ENCODE measurements at regions not wholly inside any gene's neighbourhood (a gene's known extent, or its start where the extent isn't known, plus 50 kb on each side); places are given as distances from the start of the nearest gene placed in this dataset.

GRCh38 chr21:27070861-27071670 lies 104.2 kb upstream of the ADAMTS5 start:
- no peaks in the 10 kb centered on the region for H3K9me1 ChIP-seq (replicated peaks; ENCODE audit: control insufficient read depth, extremely low read depth, insufficient read depth, low read length)
- no peak overlapping the region for H2AFZ ChIP-seq (ENCODE audit: low read depth, low read length)
- dilution Hi-C loops (cut with MboI; ENCODE audit: extremely low pct_ligation_motif_present, low sequenced_read_pairs) (no loop called here), intact Hi-C loops (cut with micrococcal nuclease) (no loop called here)
- no peak overlapping the region for H3K4me3 ChIP-seq (replicated peaks in 1 of 3; ENCODE audit: insufficient read depth in 1 of 3, low read depth in 1 of 3, low read length in 3 of 3)
- TF ChIP-seq EZH2 (IDR thresholded peaks at IDR 0.05; ENCODE audit: borderline replicate concordance, low read depth, low read length, severe bottlenecking) (no peak), POLR2A (IDR thresholded peaks at IDR 0.05; ENCODE audit: low read depth, low read length) (no peak), CTCF (IDR thresholded peaks at IDR 0.05; ENCODE audit: extremely low read depth in 1 of 2, insufficient read depth in 1 of 2, low read depth in 1 of 2, low read length in 2 of 2) (no peak), MYC (IDR thresholded peaks at IDR 0.05; ENCODE audit: low read depth, low read length) (no peak), MAX (IDR thresholded peaks at IDR 0.05; ENCODE audit: insufficient read depth, insufficient read length) (no peak), POLR2AphosphoS5 (IDR thresholded peaks at IDR 0.05; ENCODE audit: insufficient read depth, low read depth, low read length) (no peak)
- ChIA-PET POLR2A (no interaction called here), CTCF (no interaction called here)
- no peak overlapping the region for H3K9ac ChIP-seq (replicated peaks; ENCODE audit: extremely low read depth, insufficient read depth, low read length)
- no peaks in the 10 kb centered on the region for H3K36me3 ChIP-seq (ENCODE audit: control insufficient read depth in 2 of 2, extremely low read depth in 1 of 2, insufficient read depth in 2 of 2, low read length in 2 of 2)
- BruUV-seq (replicated peaks) = no TSS peak
- FAIRE-seq (no peak), DNase-seq (ENCODE audit: low read depth, low spot score) (no peak)
- H3K4me1 ChIP-seq (ENCODE audit: control insufficient read depth, extremely low read depth, insufficient read depth, low read length) = no peaks in the 10 kb centered on the region
- no peaks in the 10 kb centered on the region for H3K79me2 ChIP-seq (ENCODE audit: control insufficient read depth, insufficient read depth, low read length)
- H3K27ac ChIP-seq (ENCODE audit: insufficient read depth, low read depth, low read length) = no peak overlapping the region
- no peak overlapping the region for H3K4me2 ChIP-seq (ENCODE audit: insufficient read depth, low read length)
- peaks cover 2% of the 10 kb centered on the region for H3K9me3 ChIP-seq (replicated peaks; ENCODE audit: control insufficient read depth, insufficient read depth, low read length)
- no peaks in the 10 kb centered on the region for H4K20me1 ChIP-seq (replicated peaks; ENCODE audit: control insufficient read depth, extremely low read depth, insufficient read depth, low read length)
- H3K27me3 ChIP-seq (ENCODE audit: control insufficient read depth in 2 of 2, insufficient read depth in 2 of 2, low read length in 2 of 2) = no peaks in the 10 kb centered on the region
